MM.1S (cell line): ENCODE measurements at regions not wholly inside any gene's neighbourhood (a gene's known extent, or its start where the extent isn't known, plus 50 kb on each side); places are given as distances from the start of the nearest gene placed in this dataset.

ENCODE experiments used
- EZH2 ChIP-seq: fragments of 300-600 bp; sonication (generic); optimal IDR thresholded peaks from 2 replicates; pipeline ENCODE3; 2017; ENCODE audit warnings: low read depth, mild to moderate bottlenecking, antibody characterized with exemption, low read length, mixed read lengths
- EZH2phosphoT487 ChIP-seq: fragments of 300-600 bp; sonication (generic); IDR thresholded peaks from 2 replicates; pipeline ENCODE4 v1.6.1; 2018; ENCODE audit warnings: antibody characterized with exemption, low read length
- TF ChIP-seq, protein P1 (sequence below): fragments of 300-600 bp; sonication (generic); IDR thresholded peaks from 2 replicates; pipeline ENCODE4 v1.5.1; 2016; ENCODE audit warnings: antibody characterized with exemption, low read length, mixed read lengths

DNA sequence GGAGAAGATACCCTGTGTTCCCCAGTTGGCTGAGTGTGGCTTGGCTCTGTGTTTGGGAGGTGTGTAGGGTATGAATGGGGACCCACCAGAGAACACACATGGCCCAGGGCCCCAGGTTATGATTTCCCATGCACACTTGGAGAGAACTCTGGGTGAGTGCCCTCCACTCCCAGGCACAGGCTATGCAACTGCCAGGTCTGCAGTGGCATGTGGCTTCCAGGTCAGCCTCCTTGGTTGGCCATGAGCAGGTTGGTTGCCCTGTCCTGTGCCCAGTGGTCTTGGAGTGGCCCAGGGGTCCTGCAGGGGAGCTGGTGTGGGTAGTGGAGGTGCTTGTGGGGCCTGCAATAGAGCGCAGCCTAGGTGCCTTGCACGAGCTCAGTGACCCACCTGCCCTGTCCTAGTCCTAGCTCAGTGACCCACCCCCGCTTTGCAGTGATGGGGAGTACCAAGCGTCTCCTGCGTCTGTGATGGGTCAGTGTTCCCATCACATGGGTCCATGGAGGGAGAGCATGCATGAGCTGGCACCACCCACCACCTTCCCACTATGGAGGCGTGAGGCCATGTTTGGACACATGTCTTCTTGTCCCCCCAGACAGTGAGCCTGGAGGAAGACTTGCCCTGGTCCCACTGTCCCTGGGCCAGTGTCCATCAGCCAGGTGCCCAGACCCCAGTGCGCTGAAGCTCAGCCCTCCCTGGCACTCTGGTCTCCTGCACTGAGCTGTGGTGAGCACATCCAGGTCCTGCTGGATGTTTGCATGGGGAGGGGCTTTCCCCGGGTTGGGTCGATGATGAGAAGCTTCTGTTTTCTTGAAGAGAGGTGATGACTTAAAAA is 217.3 kb downstream of the SNRPN start:
- TF ChIP-seq, protein P1, sequence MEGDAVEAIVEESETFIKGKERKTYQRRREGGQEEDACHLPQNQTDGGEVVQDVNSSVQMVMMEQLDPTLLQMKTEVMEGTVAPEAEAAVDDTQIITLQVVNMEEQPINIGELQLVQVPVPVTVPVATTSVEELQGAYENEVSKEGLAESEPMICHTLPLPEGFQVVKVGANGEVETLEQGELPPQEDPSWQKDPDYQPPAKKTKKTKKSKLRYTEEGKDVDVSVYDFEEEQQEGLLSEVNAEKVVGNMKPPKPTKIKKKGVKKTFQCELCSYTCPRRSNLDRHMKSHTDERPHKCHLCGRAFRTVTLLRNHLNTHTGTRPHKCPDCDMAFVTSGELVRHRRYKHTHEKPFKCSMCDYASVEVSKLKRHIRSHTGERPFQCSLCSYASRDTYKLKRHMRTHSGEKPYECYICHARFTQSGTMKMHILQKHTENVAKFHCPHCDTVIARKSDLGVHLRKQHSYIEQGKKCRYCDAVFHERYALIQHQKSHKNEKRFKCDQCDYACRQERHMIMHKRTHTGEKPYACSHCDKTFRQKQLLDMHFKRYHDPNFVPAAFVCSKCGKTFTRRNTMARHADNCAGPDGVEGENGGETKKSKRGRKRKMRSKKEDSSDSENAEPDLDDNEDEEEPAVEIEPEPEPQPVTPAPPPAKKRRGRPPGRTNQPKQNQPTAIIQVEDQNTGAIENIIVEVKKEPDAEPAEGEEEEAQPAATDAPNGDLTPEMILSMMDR: no peak
- TF ChIP-seq EZH2phosphoT487 (no peak), EZH2 (no peak)
